ENCODE measurements at regions not wholly inside any gene's neighbourhood (a gene's known extent, or its start where the extent isn't known, plus 50 kb on each side); places are given as distances from the start of the nearest gene placed in this dataset.

DNA sequence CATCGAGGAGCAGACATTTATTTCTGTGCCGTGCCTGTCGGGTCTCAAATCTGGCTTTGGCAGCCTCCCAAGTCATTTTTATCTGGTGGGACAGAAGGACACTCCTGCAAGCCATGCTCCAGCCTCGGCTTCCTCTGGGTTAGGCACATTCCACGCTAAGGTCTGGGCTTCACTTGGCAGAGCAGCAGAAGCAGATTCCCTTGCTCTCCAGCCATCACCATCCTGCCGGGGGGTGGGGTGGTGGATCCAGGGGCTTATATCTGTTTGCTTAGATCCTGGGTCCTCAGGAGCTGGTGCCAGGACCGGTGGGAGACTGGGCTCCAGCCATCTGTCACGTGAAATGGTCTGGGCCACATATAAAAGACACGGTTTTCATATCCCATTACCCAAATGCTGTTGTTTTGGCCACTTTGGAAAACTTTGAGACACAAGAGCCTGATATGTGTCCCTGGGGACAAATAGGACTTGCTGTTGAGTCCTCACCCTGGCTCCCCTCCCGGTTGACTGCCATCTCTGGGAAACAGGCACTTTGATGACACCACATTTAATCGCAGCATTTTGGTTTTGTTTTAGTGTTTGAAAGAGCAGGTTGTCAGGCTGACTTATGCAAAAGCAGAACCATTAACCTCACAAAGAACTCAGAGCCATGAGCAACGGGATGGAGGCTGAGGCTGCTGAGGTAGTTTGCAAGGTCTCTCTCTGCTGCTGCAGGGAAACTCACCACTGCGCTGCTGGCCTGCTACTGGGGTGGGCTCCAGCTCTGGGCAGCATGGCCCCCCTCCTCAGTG, 69.6 kb upstream of the PRMT8 start:
- TF ChIP-seq CTCF (conservative IDR thresholded peaks at IDR 0.05; ENCODE audit: low read depth, low read length) (no peak), EZH2 (IDR thresholded peaks at IDR 0.05; ENCODE audit: borderline replicate concordance, low read depth, low read length, poor library complexity, severe bottlenecking) (no peak)

Data from A673 (cell line).